Hematopoietic multipotent progenitor cell treated with erythropoietin and hydrocortisone succinate and interleukin-3 and kit ligand, for 6 days (in vitro differentiated cells): ENCODE measurements at regions not wholly inside any gene's neighbourhood (a gene's known extent, or its start where the extent isn't known, plus 50 kb on each side); places are given as distances from the start of the nearest gene placed in this dataset.
A peak's percentile ranks its signal among the peaks of the same experiment; 100 is the strongest.

Source experiments
- DNase-seq: peaks from one replicate; pipeline ENCODE4 v3.0.0-alpha.2; 2015

DNA sequence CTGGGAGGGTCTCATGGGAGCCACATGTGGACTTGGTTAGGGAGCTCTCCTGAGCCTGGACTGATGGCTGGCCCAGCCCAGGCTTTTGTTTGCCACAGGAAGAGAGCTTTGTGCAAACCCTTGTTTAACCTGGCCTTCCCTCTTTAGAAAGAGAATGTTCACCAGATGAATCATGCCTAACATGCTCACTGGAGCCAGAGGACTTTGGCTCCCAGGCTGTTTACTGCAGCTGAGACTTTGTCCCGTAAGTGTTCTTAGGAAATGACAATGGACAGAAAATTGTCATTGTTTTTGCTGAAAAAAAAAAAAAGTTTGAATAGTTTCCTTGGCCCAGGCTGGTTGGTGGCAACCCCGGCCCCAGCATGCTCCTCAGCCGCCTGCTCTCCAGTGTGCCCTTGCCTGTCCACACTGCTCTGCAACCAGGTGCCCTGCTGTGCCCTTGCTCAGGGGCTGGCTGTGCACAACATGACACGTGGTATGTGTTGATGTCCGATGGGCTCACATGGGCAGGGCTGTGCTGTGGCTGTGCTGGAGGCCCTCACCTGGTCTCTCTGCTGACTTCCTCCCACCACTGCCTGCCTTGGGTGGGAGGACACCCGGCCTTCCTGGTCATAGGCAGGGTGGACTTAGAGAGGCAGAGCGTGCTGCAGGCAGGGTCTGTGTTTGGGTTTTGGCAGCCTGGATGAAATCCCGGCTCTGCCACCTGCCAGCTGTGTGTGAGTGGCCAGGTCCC is 215.3 kb upstream of the ZNF32 start:
- no peak for DNase-seq

DNA sequence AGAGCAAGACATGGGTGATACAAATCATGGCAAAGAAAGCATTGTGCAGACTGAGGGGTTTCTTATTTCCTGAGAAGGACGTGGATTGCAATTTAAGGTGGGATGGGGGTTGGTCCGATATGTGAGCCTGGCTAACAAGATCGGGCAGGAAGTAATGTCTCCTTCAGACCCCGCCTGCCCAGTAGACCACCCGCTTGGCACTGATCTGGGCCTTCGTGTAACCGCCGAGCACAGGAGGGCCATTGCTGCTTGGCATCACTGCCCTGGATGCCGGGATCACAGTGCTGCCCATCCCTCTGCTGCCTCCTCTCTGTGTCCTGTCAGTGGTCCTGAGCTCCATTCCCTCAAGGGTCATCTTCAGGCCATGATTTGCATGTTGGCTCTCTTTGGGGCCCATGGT is 214.6 kb upstream of the ZNF32 start:
- no peak for DNase-seq

DNA sequence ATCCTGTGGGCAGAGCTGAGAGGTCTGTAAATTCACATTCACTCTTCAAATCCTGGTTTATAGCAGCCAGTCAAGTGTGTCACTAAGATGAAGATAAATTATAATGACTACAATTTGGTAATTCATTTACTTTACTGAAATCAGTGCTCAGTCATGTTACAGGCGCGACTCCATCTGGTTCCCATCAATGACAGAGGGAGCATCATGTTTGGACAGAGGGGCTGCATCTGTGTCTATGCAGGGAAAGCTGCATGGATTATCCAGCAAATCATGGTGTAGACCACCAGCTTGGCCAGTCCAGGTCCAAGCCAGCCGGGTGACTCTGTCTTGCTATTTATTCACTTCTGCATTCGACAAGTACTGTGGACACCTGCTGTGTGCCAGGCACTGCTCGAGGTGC is 214.1 kb upstream of the ZNF32 start:
- DNase-seq = no peak

DNA sequence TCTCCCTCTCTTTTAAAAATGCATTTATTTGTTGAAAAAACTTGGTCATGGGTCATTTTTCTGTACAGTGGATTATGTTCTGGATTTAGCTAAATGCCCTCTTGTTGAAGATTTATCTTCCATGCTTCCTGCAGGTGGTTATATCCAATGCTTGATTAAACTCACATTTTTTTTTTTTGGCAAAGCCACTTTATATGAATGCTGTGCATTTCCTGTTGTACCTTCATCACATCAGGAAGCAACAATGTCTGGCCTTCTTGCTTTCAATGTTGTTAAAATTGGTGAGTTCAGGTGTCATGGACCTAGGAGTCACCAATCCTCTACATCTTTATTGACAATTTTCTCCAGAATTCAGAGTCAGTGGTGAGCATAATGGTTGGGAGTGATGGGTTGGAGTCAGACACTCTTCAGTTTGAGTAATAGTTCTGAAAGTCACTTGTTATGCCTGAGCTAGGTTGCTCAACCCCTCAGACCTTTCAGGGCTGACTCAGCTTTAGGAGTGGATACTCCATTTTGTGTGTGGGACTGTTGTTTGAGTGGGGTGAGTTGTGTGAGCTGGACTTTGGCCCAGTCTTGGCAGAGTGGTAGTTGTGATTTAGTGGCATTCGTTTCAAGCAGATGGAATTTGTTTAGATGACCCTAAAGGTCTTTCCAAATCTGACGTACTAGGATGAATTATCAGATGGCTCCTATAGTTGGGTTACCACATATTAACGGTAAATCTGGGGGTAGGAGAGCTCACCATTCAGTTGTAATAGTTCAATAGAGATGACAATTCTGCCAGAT is 213.5 kb upstream of the ZNF32 start:
- no peak for DNase-seq

DNA sequence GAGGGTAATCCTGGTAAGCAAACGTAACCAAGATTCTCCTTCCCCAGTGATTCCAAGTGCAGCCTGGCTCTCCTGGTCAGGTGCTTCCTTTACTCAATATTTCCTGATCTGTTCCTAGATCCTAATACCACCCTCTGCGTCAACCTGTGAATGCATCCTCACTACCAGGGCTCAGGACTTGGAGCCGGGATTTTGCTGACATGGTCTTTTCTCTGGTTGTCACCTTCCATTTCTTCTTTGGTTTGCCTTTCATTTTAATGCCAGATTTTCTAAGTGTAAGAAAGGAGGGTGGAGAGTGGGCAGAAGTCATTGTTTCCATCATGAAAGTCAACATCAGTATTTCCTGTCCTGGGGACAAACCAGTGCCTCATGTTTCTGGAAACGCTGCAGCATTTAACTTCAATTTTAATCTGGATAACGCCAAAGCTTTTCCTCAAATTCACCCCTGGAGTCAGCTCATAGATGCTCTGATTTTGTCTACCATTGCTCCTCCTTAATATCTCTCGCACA is 210.4 kb upstream of the ZNF32 start:
- DNase-seq = no peak

DNA sequence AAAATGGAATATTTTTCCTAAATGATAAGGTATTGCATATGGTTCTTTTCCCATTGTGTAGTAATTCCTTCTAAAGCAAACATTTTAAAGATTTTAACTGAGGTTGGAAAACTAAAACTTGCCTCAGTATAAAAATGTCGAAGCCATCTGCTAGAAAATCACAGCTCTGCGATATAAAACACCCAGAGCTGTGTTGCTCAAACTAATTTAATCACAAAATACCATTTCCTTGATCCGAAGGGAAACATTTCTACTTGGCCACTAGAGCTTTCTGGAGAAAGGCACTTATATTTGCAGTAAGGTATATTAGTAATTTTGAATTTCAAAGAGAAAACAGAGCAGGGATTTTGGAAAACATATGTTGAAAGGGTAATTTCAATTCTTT is 209.2 kb upstream of the ZNF32 start:
- DNase-seq = no peak

DNA sequence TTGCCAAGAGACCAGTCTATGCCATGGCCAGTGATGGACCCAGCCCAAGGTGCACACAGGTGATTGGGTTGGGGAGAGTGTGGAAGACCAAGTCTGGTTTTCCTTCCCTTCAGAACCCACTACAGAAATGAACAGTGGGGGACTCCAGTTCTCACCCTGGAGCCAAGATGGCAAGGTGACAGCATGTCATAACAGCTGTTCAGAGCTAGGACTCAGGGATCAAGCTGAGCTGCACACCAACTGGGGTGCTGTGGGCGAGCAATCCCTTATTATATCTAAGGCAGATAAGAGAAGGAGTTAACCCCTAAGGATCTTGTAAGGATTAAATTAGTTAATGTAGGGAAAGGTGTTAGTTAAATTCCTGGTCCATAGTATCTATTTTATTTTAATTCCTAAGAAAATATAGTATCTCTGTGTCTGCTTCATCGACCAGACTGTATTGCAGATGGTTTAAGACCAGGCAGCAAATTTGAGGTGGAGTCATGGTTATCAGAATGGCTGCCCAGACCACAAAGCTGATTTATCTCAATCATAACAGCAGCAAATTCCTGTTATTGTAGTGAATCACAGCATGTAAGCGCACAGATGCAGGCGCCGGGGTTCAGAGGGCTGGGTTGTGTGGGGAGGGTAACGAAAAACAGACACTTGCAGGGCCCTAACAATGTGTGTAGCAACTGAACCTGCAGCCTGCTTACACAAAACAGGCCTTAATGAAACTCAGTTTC is 208.7 kb upstream of the ZNF32 start:
- peak; percentile 8 for DNase-seq

DNA sequence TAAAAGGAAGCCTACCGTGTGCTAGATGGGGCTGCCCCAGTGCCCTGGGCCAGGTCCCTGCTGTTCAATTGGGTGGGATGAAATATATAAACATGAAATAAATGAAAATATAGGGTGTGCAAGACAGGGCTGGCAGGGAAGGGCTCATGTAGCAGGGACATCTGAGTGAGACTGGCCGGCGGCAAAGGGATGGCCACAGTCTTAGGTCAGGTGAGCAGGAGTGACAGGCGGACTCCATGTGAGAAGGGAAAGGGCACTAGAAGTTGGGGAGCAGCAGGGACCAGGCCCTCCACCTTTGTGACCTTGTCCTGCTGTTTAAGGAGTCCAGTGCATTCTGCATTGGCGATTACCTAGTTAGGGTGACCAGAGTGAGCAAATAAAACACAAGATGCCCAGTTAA is 207.6 kb upstream of the ZNF32 start:
- no peak for DNase-seq

DNA sequence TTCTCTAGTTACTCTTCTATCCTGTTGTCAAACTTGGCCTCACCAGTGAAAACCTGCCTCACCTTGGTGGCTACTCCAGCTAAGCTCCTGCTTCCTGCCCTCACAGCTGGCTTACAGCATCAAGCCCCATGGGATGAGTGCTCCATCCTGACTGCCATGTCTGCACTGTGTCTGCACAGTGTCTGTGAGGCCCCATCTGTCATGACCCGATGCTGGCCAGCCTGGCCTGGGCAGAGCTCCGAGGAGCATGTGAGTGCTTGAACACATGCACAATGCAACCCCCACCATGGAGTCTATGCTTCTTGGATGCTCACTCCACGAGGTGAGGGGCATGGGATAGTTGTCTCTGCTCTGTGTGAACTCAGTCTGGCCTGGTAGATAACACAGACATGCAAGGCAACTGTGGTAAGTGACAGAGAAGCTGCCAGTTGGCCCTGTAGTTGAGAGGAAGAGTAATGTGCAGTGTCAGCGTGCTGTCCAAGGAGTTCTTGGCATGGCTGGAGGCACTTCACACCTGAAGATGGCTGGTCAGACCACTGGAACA is 207.1 kb upstream of the ZNF32 start:
- DNase-seq = no peak

DNA sequence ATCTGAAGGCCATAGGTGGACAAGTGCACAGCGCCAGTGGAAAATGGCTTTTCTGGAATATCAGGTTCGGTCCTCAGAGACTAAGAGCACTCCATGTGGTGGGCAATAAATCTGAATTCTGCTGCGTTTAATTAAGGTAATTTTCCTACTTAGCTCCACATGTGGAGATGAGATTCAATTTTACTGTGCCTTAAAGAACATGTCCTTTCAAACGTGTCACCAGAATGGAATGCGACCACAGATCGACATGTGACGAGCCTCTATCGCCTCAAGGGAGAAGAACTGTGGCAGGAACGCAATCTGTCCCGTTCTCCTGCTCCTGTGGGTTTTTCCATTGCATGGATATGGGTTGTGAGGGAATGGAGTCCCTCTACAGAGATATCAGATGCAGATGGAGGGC is 205.3 kb upstream of the ZNF32 start:
- no peak for DNase-seq

DNA sequence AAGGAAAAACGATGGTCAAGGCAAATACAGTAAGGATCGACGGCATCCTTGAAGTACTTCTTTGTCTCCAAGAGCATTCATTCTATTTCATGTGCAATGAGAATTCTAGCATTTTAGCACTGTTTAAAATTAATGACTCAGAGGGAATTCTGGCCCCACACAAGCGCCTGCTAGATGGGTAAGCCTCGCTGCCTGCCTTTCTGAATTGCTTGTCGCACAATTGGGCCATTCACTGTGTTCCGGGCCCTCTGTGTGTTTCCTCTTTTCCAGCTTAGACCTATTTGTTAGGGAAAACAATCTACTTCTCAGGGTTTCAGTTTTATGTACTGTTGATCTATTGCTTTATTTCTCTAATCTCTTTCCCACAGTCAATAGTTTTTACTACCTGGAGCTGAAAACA is 204.7 kb upstream of the ZNF32 start:
- DNase-seq = no peak

DNA sequence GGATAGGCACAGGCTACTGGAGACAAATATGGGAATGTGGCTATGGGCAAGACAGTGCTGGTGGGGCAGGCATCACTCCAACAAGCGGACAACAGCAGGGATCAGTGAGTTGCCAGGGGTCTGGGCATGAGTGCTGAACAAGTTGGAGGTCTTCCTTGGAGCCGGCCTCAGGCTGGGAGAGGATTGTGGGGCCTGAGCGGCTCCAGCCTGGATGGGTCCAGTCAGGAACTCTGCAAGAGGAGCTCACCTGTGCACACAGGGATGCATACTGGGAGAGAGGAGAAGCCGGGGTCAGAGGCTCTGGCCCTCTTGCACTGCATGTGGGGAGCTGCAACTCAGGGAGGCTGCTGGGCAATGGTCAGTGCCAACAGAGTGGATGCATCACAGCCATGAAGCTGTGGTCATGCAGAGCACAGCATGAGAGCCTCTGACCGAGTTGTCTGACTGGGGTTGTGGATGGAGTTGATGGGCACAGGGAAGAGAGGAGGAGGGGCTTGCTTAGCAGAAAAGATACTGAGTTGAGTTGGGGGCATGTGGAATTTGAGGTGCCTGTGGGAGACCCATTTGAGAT is 204.0 kb upstream of the ZNF32 start:
- no peak for DNase-seq

DNA sequence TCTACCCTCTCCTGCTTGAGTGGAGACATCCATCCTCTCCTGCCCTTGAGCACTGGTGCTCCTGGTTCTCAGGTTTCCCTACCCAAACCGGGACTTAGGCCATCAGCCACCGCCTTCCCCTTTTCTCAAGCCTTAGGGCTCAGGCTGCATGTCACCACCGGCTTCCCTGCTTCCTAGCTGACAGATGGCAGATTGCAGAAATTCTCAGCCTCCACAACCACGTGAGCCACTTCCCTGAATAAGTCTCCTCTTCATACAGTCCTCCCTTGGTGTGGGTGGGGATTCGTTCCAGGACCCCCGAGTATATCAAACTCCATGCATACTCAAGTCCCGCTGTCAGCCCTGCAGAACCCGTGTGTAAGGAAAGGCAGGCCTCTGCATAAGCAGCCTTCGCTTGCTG is 203.5 kb upstream of the ZNF32 start:
- DNase-seq = no peak

DNA sequence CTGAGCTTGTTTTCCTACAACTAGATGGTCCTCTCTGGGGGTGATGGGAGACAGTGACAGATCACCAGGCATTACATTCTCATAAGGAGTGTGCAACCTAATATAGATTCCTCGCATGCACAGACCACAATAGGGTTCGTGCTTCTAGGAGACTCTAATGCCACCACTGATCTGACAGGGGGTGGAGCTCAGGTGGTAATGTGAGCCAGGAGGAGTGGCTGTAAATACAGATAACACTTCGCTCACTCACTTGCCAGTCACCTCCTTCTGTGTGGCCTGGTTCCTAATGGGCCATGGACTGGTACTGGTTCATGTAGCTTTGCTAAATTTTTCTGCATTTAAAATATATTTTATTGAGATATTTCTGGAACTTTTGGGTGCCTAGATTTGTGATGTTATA is 202.3 kb upstream of the ZNF32 start:
- no peak for DNase-seq

DNA sequence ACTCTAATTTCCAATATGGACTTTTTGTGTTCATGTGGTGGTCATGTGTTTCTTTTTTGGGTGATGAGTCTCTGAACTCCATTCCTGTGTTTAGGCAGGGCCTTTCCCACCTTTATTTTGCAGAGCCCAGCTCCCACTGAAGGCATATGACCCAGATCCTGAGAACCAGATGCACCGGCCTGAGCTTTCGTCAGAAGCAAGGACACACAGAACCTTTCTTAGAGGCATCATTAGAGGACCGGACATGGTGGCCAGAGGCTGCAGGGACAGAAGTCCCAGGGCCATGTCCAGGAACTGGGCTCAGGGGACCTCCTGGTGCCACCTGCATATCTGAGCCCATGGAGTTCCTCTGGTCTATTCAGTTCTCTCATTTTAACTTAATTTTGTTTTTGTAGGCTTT is 200.9 kb upstream of the ZNF32 start:
- DNase-seq = no peak

DNA sequence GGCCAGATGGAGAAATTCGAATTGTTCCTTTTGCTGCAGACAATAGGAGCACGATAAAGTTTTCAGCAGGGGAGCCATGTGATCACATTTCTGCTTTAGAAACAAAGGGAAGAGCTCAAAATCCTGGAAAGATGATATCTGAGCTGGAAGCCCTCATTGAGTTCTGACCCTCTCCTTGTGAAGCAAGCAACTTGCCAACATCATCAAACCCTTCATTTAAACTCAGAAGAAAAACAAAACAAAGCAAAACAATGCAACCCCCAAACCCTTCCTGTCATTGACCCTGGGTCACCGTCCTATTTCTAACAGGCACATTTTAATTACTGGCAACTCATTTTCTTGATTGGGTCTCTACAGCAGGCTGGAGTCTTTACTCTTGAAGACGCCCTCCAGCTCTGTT is 198.3 kb upstream of the ZNF32 start:
- DNase-seq = no peak

DNA sequence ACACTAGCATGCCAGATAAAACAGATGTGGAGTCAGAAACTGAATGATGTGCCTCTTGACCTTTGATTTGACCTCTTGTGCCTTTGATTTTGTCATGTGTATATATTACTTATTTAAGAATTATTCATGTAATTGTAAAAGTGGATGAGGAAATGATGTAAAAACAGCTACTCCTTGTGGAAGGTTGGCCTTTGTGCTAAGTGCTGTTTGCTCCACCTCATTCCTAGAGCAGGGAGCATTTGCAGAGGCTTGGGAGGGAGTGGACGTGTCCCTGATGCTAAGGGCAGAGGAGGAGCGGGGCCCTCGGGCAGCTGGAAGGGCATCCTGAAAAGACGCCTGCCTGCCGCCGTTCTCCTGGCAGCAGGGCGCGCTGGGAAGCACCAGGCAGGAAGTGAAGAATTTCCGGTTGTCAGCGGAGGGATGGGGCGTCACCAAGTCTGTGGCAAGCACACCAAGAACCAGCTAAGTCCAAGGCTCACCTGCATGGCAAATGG is 197.6 kb upstream of the ZNF32 start:
- no peak for DNase-seq

DNA sequence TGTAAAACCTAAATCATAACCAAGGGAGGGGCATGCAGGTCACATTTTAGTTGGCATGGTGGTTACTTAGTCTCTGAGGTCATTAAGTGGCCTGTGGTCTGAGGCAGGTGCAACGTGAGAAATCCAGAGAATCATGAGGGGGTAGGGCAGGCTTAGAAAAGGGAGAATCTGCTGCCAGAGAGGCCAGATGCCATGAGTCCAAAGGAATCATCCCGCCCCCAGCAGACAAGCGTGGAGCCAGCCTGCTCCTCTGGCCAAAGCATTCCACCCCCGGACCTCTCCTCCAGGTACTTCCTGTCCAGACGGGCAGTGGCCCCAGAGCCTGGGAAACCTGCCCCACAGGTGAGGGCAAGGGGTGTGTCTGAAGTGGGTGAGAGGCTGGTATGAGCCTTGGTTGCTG is 196.4 kb upstream of the ZNF32 start:
- no peak for DNase-seq

DNA sequence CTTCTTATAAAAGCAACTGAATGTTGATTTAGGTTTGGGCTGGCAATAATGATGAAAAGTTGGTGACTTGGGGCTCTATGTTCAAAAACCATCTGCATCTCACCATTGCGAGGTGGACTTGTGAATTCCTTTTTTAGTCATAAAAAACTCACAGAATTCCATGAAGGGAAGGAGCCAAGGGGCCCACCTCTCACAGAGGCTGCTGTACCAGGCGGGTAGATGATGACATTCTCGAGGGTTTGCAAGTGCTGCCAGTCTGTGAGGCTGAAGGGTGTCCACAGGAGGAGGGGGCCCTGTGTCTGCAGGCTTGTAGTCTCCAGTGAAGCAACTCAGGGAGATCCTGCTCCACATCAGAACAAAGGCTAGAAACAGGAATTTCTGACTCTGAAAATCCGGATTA is 195.5 kb upstream of the ZNF32 start:
- DNase-seq = no peak

DNA sequence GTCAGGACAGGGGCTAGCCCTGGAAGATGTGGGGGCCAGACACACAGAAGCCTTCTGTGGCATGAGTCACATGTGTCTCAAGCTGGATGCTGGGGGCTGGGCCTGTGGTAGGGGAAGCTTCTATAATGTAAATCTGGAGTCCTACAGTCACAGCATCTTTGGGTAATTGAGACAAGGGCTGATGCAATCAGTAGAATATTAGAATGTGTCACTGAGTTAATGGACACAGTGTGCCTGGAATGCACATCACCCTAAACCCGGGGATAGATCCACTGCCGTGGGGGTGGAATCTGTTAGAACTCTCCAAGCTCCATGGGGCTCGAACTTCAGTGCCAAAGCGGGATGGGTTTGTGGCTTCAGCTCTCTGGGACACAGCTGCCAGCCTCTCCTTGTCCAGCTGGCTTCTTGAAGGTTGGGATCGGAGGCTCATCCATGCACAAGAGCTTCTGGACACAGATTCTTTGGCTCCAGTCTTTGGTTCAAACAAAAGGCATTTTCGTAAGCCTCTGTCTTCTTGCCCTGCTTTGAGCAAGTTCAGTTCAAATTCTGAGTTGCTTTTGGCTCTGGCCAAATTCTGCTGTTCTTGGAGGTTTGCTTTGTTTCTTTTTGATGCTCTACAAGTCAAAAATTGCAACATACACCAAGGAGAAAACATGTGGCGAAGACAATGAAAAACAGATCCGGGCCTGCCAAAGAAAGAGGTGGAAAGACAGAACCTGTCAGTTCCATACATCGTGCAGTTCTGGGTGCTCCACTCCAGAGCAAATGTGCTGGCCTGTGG is 194.8 kb upstream of the ZNF32 start:
- no peak for DNase-seq

DNA sequence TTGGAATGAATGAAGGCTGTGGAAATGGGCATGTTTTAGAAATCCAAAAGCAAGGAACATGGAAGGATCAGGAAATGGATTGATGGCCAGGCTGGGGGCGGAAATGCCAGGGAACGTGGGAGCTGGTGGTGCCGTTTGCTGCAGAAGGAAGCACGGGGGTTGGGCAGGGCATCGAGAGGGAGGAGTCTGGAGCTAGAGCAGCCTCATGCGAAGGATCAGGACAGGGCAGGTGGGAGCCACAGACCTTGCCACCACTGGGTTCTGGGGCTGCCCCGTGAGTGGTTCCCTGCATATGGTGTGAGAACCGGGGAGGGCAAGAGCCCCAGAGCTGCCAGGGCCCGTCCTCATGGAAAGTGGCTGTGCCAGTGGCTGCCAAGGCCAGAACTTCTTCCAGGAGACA is 193.8 kb upstream of the ZNF32 start:
- no peak for DNase-seq

DNA sequence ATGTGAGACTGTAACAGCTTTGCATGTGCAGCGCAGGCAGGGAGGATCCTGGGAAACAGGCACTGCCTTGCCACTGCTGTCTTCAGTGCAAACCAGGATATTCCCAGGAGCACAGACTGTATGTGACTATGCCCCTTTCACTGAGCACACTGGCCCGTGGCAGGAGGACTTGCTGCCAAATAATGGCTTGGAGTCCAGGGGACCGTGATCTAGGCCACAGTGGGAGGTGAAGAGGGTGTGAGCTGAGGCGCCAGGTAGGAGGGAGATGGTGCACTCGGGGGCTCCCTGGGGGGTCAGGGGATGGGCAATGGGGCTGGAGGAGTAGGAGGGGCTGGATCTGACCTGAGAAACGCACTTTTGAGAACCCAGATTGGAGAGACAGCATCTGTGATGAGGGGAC is 193.4 kb upstream of the ZNF32 start:
- no peak for DNase-seq
